ENCODE measurements at regions not wholly inside any gene's neighbourhood (a gene's known extent, or its start where the extent isn't known, plus 50 kb on each side); places are given as distances from the start of the nearest gene placed in this dataset.

DNA sequence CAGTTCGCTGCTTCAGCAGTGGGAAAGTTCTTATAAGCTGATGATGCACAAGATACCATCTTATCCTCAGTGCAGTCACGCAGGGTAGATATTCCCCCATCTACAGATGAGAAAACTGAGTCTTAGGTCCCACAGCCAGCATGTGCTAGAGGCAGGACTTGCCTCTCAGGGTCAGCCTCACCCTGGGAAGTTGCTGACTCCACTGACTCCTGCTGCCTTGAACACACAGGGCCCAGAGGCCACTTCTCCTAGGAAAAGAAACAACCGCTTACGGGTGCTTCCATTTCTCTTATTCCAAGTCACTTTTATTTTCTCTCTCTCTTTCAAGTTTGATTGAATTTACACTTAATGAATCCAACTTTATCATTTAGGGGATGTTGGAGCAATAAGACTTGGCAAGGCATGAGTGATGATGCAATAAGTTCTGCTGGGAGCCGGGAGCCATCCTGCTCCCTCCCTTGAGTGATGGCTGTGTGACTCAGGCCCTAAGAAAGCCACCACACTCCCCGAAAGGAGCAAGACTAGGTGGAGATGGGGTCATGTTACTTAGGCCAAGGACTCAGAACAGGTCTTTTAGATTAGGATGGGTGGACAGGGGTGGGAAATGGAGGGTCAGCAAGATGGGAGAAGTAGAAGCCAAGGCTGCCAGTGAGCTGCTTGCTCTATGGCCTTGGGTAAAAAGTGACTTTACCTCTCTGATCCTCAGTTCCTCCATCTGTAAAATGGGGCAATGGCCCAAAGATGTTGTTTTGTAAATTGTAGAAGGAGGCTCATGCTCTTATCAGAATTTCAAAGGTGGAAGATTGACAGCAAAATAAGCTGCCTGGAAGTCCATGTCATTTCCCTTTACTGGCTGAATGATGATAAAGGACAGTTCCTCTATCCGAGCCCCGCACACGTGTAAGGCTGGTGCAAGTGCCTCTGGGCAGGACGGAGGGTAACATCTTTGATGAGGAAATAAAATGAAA is 67.4 kb upstream of the ZNF618 start:
- H3K36me3 ChIP-seq (ENCODE audit: insufficient read depth, low read length): no peaks in the 10 kb centered on the region
- no peaks in the 10 kb centered on the region for H3F3A ChIP-seq (ENCODE audit: insufficient read depth, low read length, poor library complexity, severe bottlenecking)
- H3K9ac ChIP-seq (ENCODE audit: low read length): no peak overlapping the region
- no peaks in the 10 kb centered on the region for H3K27me3 ChIP-seq (ENCODE audit: insufficient read depth, low read depth, low read length)
- no peak overlapping the region for H3K4me3 ChIP-seq (ENCODE audit: low read length)
- H3K27ac ChIP-seq (ENCODE audit: low read length): no peak overlapping the region
- no peaks in the 10 kb centered on the region for H4K20me1 ChIP-seq (ENCODE audit: insufficient read depth)
- H2AFZ ChIP-seq (ENCODE audit: low read depth, low read length): no peak overlapping the region
- H3K9me2 ChIP-seq (ENCODE audit: insufficient read depth, low read length): no peaks in the 10 kb centered on the region
- H3K9me3 ChIP-seq (ENCODE audit: low read length): no peaks in the 10 kb centered on the region
- TF ChIP-seq SMC3 (conservative IDR thresholded peaks at IDR 0.05; ENCODE audit: poor library complexity): no peak
- TF ChIP-seq EP300 (conservative IDR thresholded peaks at IDR 0.05; ENCODE audit: poor library complexity, severe bottlenecking): no peak
- TF ChIP-seq EZH2 (IDR thresholded peaks at IDR 0.05; ENCODE audit: borderline replicate concordance, insufficient read depth, low read length, poor library complexity, severe bottlenecking): no peak
- no peak for TF ChIP-seq TAF1 (IDR thresholded peaks at IDR 0.05; ENCODE audit: low read depth)
- TF ChIP-seq, protein P1, sequence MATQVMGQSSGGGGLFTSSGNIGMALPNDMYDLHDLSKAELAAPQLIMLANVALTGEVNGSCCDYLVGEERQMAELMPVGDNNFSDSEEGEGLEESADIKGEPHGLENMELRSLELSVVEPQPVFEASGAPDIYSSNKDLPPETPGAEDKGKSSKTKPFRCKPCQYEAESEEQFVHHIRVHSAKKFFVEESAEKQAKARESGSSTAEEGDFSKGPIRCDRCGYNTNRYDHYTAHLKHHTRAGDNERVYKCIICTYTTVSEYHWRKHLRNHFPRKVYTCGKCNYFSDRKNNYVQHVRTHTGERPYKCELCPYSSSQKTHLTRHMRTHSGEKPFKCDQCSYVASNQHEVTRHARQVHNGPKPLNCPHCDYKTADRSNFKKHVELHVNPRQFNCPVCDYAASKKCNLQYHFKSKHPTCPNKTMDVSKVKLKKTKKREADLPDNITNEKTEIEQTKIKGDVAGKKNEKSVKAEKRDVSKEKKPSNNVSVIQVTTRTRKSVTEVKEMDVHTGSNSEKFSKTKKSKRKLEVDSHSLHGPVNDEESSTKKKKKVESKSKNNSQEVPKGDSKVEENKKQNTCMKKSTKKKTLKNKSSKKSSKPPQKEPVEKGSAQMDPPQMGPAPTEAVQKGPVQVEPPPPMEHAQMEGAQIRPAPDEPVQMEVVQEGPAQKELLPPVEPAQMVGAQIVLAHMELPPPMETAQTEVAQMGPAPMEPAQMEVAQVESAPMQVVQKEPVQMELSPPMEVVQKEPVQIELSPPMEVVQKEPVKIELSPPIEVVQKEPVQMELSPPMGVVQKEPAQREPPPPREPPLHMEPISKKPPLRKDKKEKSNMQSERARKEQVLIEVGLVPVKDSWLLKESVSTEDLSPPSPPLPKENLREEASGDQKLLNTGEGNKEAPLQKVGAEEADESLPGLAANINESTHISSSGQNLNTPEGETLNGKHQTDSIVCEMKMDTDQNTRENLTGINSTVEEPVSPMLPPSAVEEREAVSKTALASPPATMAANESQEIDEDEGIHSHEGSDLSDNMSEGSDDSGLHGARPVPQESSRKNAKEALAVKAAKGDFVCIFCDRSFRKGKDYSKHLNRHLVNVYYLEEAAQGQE (IDR thresholded peaks at IDR 0.05; ENCODE audit: borderline replicate concordance): no peak
- no peak for TF ChIP-seq POLR2AphosphoS5 (IDR thresholded peaks at IDR 0.05)
- TF ChIP-seq RAD21 (conservative IDR thresholded peaks at IDR 0.05): no peak
- TF ChIP-seq, protein P2, sequence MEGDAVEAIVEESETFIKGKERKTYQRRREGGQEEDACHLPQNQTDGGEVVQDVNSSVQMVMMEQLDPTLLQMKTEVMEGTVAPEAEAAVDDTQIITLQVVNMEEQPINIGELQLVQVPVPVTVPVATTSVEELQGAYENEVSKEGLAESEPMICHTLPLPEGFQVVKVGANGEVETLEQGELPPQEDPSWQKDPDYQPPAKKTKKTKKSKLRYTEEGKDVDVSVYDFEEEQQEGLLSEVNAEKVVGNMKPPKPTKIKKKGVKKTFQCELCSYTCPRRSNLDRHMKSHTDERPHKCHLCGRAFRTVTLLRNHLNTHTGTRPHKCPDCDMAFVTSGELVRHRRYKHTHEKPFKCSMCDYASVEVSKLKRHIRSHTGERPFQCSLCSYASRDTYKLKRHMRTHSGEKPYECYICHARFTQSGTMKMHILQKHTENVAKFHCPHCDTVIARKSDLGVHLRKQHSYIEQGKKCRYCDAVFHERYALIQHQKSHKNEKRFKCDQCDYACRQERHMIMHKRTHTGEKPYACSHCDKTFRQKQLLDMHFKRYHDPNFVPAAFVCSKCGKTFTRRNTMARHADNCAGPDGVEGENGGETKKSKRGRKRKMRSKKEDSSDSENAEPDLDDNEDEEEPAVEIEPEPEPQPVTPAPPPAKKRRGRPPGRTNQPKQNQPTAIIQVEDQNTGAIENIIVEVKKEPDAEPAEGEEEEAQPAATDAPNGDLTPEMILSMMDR (IDR thresholded peaks at IDR 0.05; ENCODE audit: poor library complexity, severe bottlenecking): no peak
- TF ChIP-seq MXI1 (conservative IDR thresholded peaks at IDR 0.05; ENCODE audit: poor library complexity, severe bottlenecking): no peak
- no peak overlapping the region for H3K4me2 ChIP-seq (ENCODE audit: low read length)
- no peaks in the 10 kb centered on the region for H3K79me2 ChIP-seq (replicated peaks; ENCODE audit: insufficient read depth, low read length)

DNA sequence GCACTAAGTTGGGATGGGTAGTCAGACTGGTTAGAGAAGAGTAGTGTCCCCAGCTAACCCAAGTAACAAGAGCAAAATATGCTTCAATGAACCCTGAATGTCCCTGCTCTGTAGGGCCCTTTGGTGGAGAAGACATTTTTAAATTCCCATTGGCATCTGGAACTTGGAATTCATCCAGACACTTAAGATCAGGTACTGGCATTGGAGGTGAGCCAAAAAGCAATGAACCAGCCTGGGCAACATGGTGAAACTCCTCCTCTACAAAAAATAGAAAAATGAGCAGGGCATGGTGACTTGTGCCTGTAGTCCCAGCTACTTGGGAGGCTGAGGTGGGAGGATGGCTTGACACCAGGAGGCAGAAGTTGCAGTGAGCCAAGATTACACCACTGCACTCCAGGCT is 58.9 kb upstream of the ZNF618 start:
- Histone ChIP-seq H4K20me1 (ENCODE audit: insufficient read depth) (no peaks in the 10 kb centered on the region), H3K9me2 (ENCODE audit: insufficient read depth, low read length) (no peaks in the 10 kb centered on the region), H3K9me3 (ENCODE audit: low read length) (no peaks in the 10 kb centered on the region), H2AFZ (ENCODE audit: low read depth, low read length) (no peak overlapping the region), H3K4me2 (ENCODE audit: low read length) (no peak overlapping the region), H3K4me3 (ENCODE audit: low read length) (no peak overlapping the region), H3K36me3 (ENCODE audit: insufficient read depth, low read length) (no peaks in the 10 kb centered on the region), H3K9ac (ENCODE audit: low read length) (no peak overlapping the region), H3K79me2 (replicated peaks; ENCODE audit: insufficient read depth, low read length) (no peaks in the 10 kb centered on the region), H3K27ac (ENCODE audit: low read length) (no peak overlapping the region), H3K27me3 (ENCODE audit: insufficient read depth, low read depth, low read length) (no peaks in the 10 kb centered on the region), H3F3A (ENCODE audit: insufficient read depth, low read length, poor library complexity, severe bottlenecking) (no peaks in the 10 kb centered on the region)
- no peak for TF ChIP-seq MXI1 (conservative IDR thresholded peaks at IDR 0.05; ENCODE audit: poor library complexity, severe bottlenecking)
- no peak for TF ChIP-seq SMC3 (conservative IDR thresholded peaks at IDR 0.05; ENCODE audit: poor library complexity)
- TF ChIP-seq TAF1 (IDR thresholded peaks at IDR 0.05; ENCODE audit: low read depth): no peak
- TF ChIP-seq RAD21 (conservative IDR thresholded peaks at IDR 0.05): no peak
- TF ChIP-seq, protein P1 (IDR thresholded peaks at IDR 0.05; ENCODE audit: borderline replicate concordance): no peak
- TF ChIP-seq, protein P2 (IDR thresholded peaks at IDR 0.05; ENCODE audit: poor library complexity, severe bottlenecking): no peak
- TF ChIP-seq EZH2 (IDR thresholded peaks at IDR 0.05; ENCODE audit: borderline replicate concordance, insufficient read depth, low read length, poor library complexity, severe bottlenecking): no peak
- no peak for TF ChIP-seq EP300 (conservative IDR thresholded peaks at IDR 0.05; ENCODE audit: poor library complexity, severe bottlenecking)
- TF ChIP-seq POLR2AphosphoS5 (IDR thresholded peaks at IDR 0.05): no peak

All from neural cell (in vitro differentiated cells).